IMR-90 (cell line): ENCODE measurements at regions not wholly inside any gene's neighbourhood (a gene's known extent, or its start where the extent isn't known, plus 50 kb on each side); places are given as distances from the start of the nearest gene placed in this dataset.

ENCODE experiments used
- ATAC-seq: fragments of 200-7000 bp; cut with Tn5 transposase; 2 replicates; pipeline ENCODE4 v1.9.1; 2020; ENCODE audit warnings: low read depth, mild to moderate bottlenecking, moderate library complexity
- BruUV-seq: library from RNA; stranded (reverse); fragments of 400-500 nt; replicated peaks from 2 replicates; lab custom pipeline; 2021; lab: Mats Ljungman, UMichigan
- CTCF ChIA-PET: fragments of 300-600 bp; formaldehyde crosslinking; extraction: SDS; loops from one replicate; lab custom pipeline; 2021; ENCODE audit warnings: antibody characterized with exemption; lab: Yijun Ruan, JAX
- POLR2A ChIA-PET: fragments of 300-600 bp; sonication (Branson Sonifier 250); formaldehyde crosslinking; loops from one replicate; lab custom pipeline; 2022; ENCODE audit warnings: antibody characterized with exemption; ENCODE audit not compliant: unreplicated experiment; lab: Charles Lee
- DNase-seq: peaks from one replicate; pipeline ENCODE4 v3.0.0; 2013
- H2AFZ ChIP-seq: replicated peaks from 2 replicates; pipeline ENCODE3; 2013; ENCODE audit warnings: low read length, mild to moderate bottlenecking; ENCODE audit not compliant: poor library complexity
- H2AK5ac ChIP-seq: 2 replicates; pipeline ENCODE4 v1.6.1; 2013; ENCODE audit warnings: low read depth, low read length, inconsistent platforms
- H2AK9ac ChIP-seq: replicated peaks from 2 replicates; pipeline ENCODE3; 2013; ENCODE audit warnings: mild to moderate bottlenecking, low read depth, low read length, moderate library complexity; ENCODE audit not compliant: poor library complexity
- H2BK120ac ChIP-seq: 2 replicates; pipeline ENCODE4 v1.6.1; 2013; ENCODE audit warnings: low read depth, low read length, inconsistent platforms
- H2BK15ac ChIP-seq: 3 replicates; pipeline ENCODE4 v1.6.1; 2013; ENCODE audit warnings: low read depth, low read length, inconsistent platforms
- H2BK20ac ChIP-seq: 2 replicates; pipeline ENCODE4 v1.6.1; 2013; ENCODE audit warnings: low read depth, mild to moderate bottlenecking, inconsistent platforms, low read length, moderate library complexity
- H2BK5ac ChIP-seq: 2 replicates; pipeline ENCODE4 v1.6.1; 2013; ENCODE audit warnings: mild to moderate bottlenecking, low read depth, low read length, inconsistent platforms; ENCODE audit not compliant: poor library complexity, severe bottlenecking
- H3K14ac ChIP-seq: replicated peaks from 2 replicates; pipeline ENCODE4 v1.6.1; 2013; ENCODE audit warnings: low read depth, low read length, inconsistent platforms
- H3K18ac ChIP-seq: 2 replicates; pipeline ENCODE4 v1.6.1; 2013; ENCODE audit warnings: low read depth, low read length, control low read depth
- H3K23ac ChIP-seq: 2 replicates; pipeline ENCODE4 v1.6.1; 2013; ENCODE audit warnings: low read depth, low read length, inconsistent platforms
- H3K27ac ChIP-seq: 2 replicates; pipeline ENCODE4 v1.5.1; 2013; ENCODE audit warnings: mild to moderate bottlenecking, control low read depth, low read length; ENCODE audit not compliant: insufficient read depth
- H3K27me3 ChIP-seq: 2 replicates; pipeline ENCODE4 v1.6.1; 2013; ENCODE audit warnings: low read length; ENCODE audit not compliant: control insufficient read depth, insufficient read depth
- H3K36me3 ChIP-seq: 2 replicates; pipeline ENCODE4 v1.6.1; 2013; ENCODE audit warnings: low read length, mixed read lengths; ENCODE audit not compliant: control insufficient read depth, insufficient read depth
- H3K4ac ChIP-seq: 2 replicates; pipeline ENCODE4 v1.6.1; 2013; ENCODE audit warnings: low read depth, low read length, inconsistent platforms
- H3K4me1 ChIP-seq: 2 replicates; pipeline ENCODE4 v1.6.1; 2013; ENCODE audit warnings: low read length, mixed read lengths; ENCODE audit not compliant: control insufficient read depth, insufficient read depth
- H3K4me2 ChIP-seq: 2 replicates; pipeline ENCODE4 v1.6.1; 2013; ENCODE audit warnings: low read depth, mild to moderate bottlenecking, control low read depth, low read length, moderate library complexity
- H3K4me3 ChIP-seq: 2 replicates; pipeline ENCODE4 v1.5.1; 2013; ENCODE audit warnings: low read depth, mild to moderate bottlenecking, control low read depth, low read length, moderate library complexity; ENCODE audit not compliant: insufficient read depth
- H3K56ac ChIP-seq: 2 replicates; pipeline ENCODE4 v1.6.1; 2013; ENCODE audit warnings: low read length, inconsistent platforms; ENCODE audit not compliant: insufficient read depth; ENCODE audit errors: extremely low read depth
- H3K79me1 ChIP-seq, 2 experiments: 2 replicates each; pipeline ENCODE4 v1.6.1; 2013; ENCODE audit warnings: low read length in 2 of 2, inconsistent platforms in 1 of 2, low read depth in 1 of 2
- H3K9ac ChIP-seq: 2 replicates; pipeline ENCODE4 v1.6.1; 2013; ENCODE audit warnings: low read depth, low read length, control low read depth
- H3K9me1 ChIP-seq: 2 replicates; pipeline ENCODE4 v1.6.1; 2013; ENCODE audit warnings: low read length, inconsistent platforms; ENCODE audit not compliant: insufficient read depth
- H3K9me3 ChIP-seq: 2 replicates; pipeline ENCODE4 v1.6.1; 2013; ENCODE audit warnings: low read length; ENCODE audit not compliant: control insufficient read depth, insufficient read depth
- H4K20me1 ChIP-seq: 2 replicates; pipeline ENCODE4 v1.6.1; 2013; ENCODE audit warnings: low read length, inconsistent platforms; ENCODE audit not compliant: insufficient read depth
- H4K5ac ChIP-seq: 2 replicates; pipeline ENCODE4 v1.6.1; 2013; ENCODE audit warnings: mild to moderate bottlenecking, low read depth, low read length, control low read depth
- H4K8ac ChIP-seq, 2 experiments: 2 replicates each; pipeline ENCODE4 v1.6.1; 2013; ENCODE audit warnings: low read depth in 2 of 2, low read length in 2 of 2, control low read depth in 1 of 2, inconsistent platforms in 1 of 2
- H4K91ac ChIP-seq: 2 replicates; pipeline ENCODE4 v1.6.1; 2013; ENCODE audit warnings: low read depth, low read length, inconsistent platforms; ENCODE audit not compliant: insufficient read depth
- BHLHE40 ChIP-seq: fragments of 150-350 bp; IDR thresholded peaks from 2 replicates; pipeline ENCODE4 v1.6.1; 2016; ENCODE audit warnings: mild to moderate bottlenecking, low read depth, low read length
- CEBPB ChIP-seq: IDR thresholded peaks from 2 replicates; pipeline ENCODE4 v1.6.1; 2012; ENCODE audit warnings: low read depth, low read length, improper control_type of control experiment
- CHD1 ChIP-seq: IDR thresholded peaks from 2 replicates; pipeline ENCODE4 v1.6.1; 2012; ENCODE audit warnings: low read depth, low read length, improper control_type of control experiment
- CTCF ChIP-seq: conservative IDR thresholded peaks from 2 replicates; pipeline ENCODE4 v1.5.1; 2012; ENCODE audit warnings: mild to moderate bottlenecking, low read depth, low read length, improper control_type of control experiment
- ELK1 ChIP-seq: fragments of 150-350 bp; IDR thresholded peaks from 2 replicates; pipeline ENCODE4 v1.6.1; 2016; ENCODE audit warnings: low read depth, mild to moderate bottlenecking, low read length, moderate library complexity, borderline replicate concordance
- FOS ChIP-seq: fragments of 150-350 bp; IDR thresholded peaks from 2 replicates; pipeline ENCODE4 v1.6.1; 2016; ENCODE audit warnings: low read depth, low read length
- MAFK ChIP-seq: IDR thresholded peaks from 2 replicates; pipeline ENCODE4 v1.6.1; 2012; ENCODE audit warnings: low read depth, low read length, improper control_type of control experiment
- MAZ ChIP-seq: IDR thresholded peaks from 2 replicates; pipeline ENCODE4 v1.6.1; 2012; ENCODE audit warnings: low read depth, mild to moderate bottlenecking, low read length, improper control_type of control experiment, moderate library complexity, borderline replicate concordance
- MXI1 ChIP-seq: IDR thresholded peaks from 2 replicates; pipeline ENCODE4 v1.6.1; 2012; ENCODE audit warnings: low read depth, mild to moderate bottlenecking, low read length, moderate library complexity, borderline replicate concordance
- NFE2L2 ChIP-seq: fragments of 150-350 bp; IDR thresholded peaks from 2 replicates; pipeline ENCODE4 v1.6.1; 2016; ENCODE audit warnings: low read depth, mild to moderate bottlenecking, low read length
- POLR2A ChIP-seq: IDR thresholded peaks from 2 replicates; pipeline ENCODE4 v1.6.1; 2012; ENCODE audit warnings: mild to moderate bottlenecking, low read depth, low read length
- RAD21 ChIP-seq: IDR thresholded peaks from 2 replicates; pipeline ENCODE4 v1.6.1; 2012; ENCODE audit warnings: low read length, improper control_type of control experiment
- RCOR1 ChIP-seq: IDR thresholded peaks from 2 replicates; pipeline ENCODE4 v1.6.1; 2012; ENCODE audit warnings: mild to moderate bottlenecking, low read length, improper control_type of control experiment; ENCODE audit not compliant: insufficient replicate concordance
- RFX5 ChIP-seq: IDR thresholded peaks from 2 replicates; pipeline ENCODE4 v1.8.0; 2012; ENCODE audit warnings: low read depth, mild to moderate bottlenecking, low read length, moderate library complexity
- SMC3 ChIP-seq: fragments of 150-350 bp; IDR thresholded peaks from 2 replicates; pipeline ENCODE4 v1.6.1; 2016; ENCODE audit warnings: low read depth, mild to moderate bottlenecking, antibody characterized with exemption, low read length, moderate library complexity
- USF2 ChIP-seq: fragments of 150-350 bp; IDR thresholded peaks from 2 replicates; pipeline ENCODE4 v1.6.1; 2017; ENCODE audit warnings: mild to moderate bottlenecking, antibody characterized with exemption, low read length, low read depth
- WGBS, 2 experiments: methylation state at CpG; one replicate each; pipeline versions ENCODE4 v1.1.5 to v1.1.7; 2013; ENCODE audit warnings: missing lambda C conversion rate in 2 of 2; ENCODE audit not compliant: insufficient read length in 1 of 2; ENCODE audit errors: extremely low coverage in 2 of 2; 5-methylcytosine and 5-hydroxymethylcytosine counted together
- dilution Hi-C: fragments of 300-500 bp; cut with HindIII; formaldehyde crosslinking; loops from one replicate; pipeline ENCODE4 v1.14.3; 2018; ENCODE audit warnings: low sequenced_read_pairs; ENCODE audit not compliant: unreplicated experiment
- in situ Hi-C: fragments of 300-500 bp; cut with MboI; formaldehyde crosslinking; loops from 3 replicates; pipeline ENCODE4 v1.14.3; 2019; ENCODE audit warnings: low sequenced_read_pairs, inconsistent platforms, mixed read lengths
- intact Hi-C: fragments of 100-400 bp; cut with micrococcal nuclease; formaldehyde crosslinking; loops from 2 replicates; pipeline ENCODE4 v1.10.0; 2022

GRCh38 chrX:87160435-87161010 lies 357.1 kb upstream of the KLHL4 start:
- intact Hi-C loops: no loop called here
- no CpG with 5 or more reads among the region's 4 CpGs for WGBS, 2 experiments
- dilution Hi-C loops: no loop called here
- no peak overlapping the region for H4K8ac ChIP-seq
- H3K4ac ChIP-seq: no peak overlapping the region
- no peak overlapping the region for H2BK120ac ChIP-seq
- no peak overlapping the region for H2AK9ac ChIP-seq
- no peak overlapping the region for H2BK20ac ChIP-seq
- H4K20me1 ChIP-seq: no peaks in the 10 kb centered on the region
- H3K4me1 ChIP-seq: no peaks in the 10 kb centered on the region
- H2BK5ac ChIP-seq: no peak overlapping the region
- no peak overlapping the region for H3K14ac ChIP-seq
- H4K5ac ChIP-seq: no peak overlapping the region
- H2AFZ ChIP-seq: no peak overlapping the region
- H3K9me3 ChIP-seq: peaks cover 2% of the 10 kb centered on the region; the same call in 1 of the 2 replicates
- H3K56ac ChIP-seq: no peak overlapping the region
- no peak overlapping the region for H4K91ac ChIP-seq
- H3K9ac ChIP-seq: no peak overlapping the region
- DNase-seq (no peak), ATAC-seq (no peak)
- ChIA-PET POLR2A (no interaction called here), CTCF (no interaction called here)
- no peak overlapping the region for H3K4me3 ChIP-seq
- H2BK15ac ChIP-seq: no peak overlapping the region
- H3K36me3 ChIP-seq: no peaks in the 10 kb centered on the region
- no peak overlapping the region for H3K4me2 ChIP-seq
- H3K18ac ChIP-seq: no peak overlapping the region
- no peaks in the 10 kb centered on the region for H3K27me3 ChIP-seq
- BruUV-seq: no TSS peak
- no peaks in the 10 kb centered on the region for H3K9me1 ChIP-seq
- no peak overlapping the region for H3K23ac ChIP-seq
- H2AK5ac ChIP-seq: no peak overlapping the region
- in situ Hi-C loops: no loop called here
- TF ChIP-seq USF2 (no peak), MAZ (no peak), BHLHE40 (no peak), POLR2A (no peak), FOS (no peak), RAD21 (no peak), RCOR1 (no peak), SMC3 (no peak), CEBPB (no peak), CHD1 (no peak), CTCF (no peak), MXI1 (no peak), NFE2L2 (no peak), ELK1 (no peak), MAFK (no peak), RFX5 (no peak)
- no peaks in the 10 kb centered on the region for H3K79me1 ChIP-seq
- no peak overlapping the region for H3K27ac ChIP-seq
